ENCODE measurements at regions not wholly inside any gene's neighbourhood (a gene's known extent, or its start where the extent isn't known, plus 50 kb on each side); places are given as distances from the start of the nearest gene placed in this dataset.

- TF ChIP-seq FOXK2 (IDR thresholded peaks at IDR 0.05) (no peak), L3MBTL2 (conservative IDR thresholded peaks at IDR 0.05) (no peak), PKNOX1 (IDR thresholded peaks at IDR 0.05) (no peak), ARNT (IDR thresholded peaks at IDR 0.05) (no peak), SUZ12 (IDR thresholded peaks at IDR 0.05) (no peak), FOXA1 (IDR thresholded peaks at IDR 0.05) (no peak), BHLHE40 (IDR thresholded peaks at IDR 0.05; ENCODE audit: borderline replicate concordance) (no peak), CTBP1 (IDR thresholded peaks at IDR 0.05; ENCODE audit: borderline replicate concordance) (no peak), NFRKB (IDR thresholded peaks at IDR 0.05) (no peak), HDGF (IDR thresholded peaks at IDR 0.05; ENCODE audit: borderline replicate concordance) (no peak), TARDBP (IDR thresholded peaks at IDR 0.05) (no peak), ELF4 (IDR thresholded peaks at IDR 0.05) (no peak), ZNF384 (IDR thresholded peaks at IDR 0.05) (no peak), FOXM1 (IDR thresholded peaks at IDR 0.05; ENCODE audit: borderline replicate concordance) (no peak), SP1 (IDR thresholded peaks at IDR 0.05) (no peak), LEF1 (IDR thresholded peaks at IDR 0.05; ENCODE audit: borderline replicate concordance) (no peak)
- no peak for DNase-seq (ENCODE audit: extremely low spot score)
- ChIA-PET POLR2A (interaction anchor here (1.2 to 1.4 kb wide), 2 partner anchors 7 to 11 kb away, joined by 3 to 4 read pairs; no protein-coding TSS in a partner anchor), CTCF (no interaction called here)
Measured at GRCh38 chr14:73778736-73779135, 64.6 kb upstream of the PNMA1 start.

GRCh38 chr14:73777420-73777819 lies 63.2 kb upstream of the PNMA1 start:
- POLR2A ChIA-PET: interaction anchor here (1.2 to 1.8 kb wide), 3 partner anchors 9 to 18 kb away, joined by 4 to 6 read pairs (median 5); a partner anchor contains a TSS
- TF ChIP-seq ZNF384 (IDR thresholded peaks at IDR 0.05): no peak
- TF ChIP-seq ARNT (IDR thresholded peaks at IDR 0.05): no peak
- TF ChIP-seq SUZ12 (IDR thresholded peaks at IDR 0.05): no peak
- no peak for TF ChIP-seq ELF4 (IDR thresholded peaks at IDR 0.05)
- TF ChIP-seq SP1 (IDR thresholded peaks at IDR 0.05): no peak
- no peak for TF ChIP-seq BHLHE40 (IDR thresholded peaks at IDR 0.05; ENCODE audit: borderline replicate concordance)
- no peak for TF ChIP-seq HDGF (IDR thresholded peaks at IDR 0.05; ENCODE audit: borderline replicate concordance)
- TF ChIP-seq NFRKB (IDR thresholded peaks at IDR 0.05): no peak
- no peak for TF ChIP-seq FOXM1 (IDR thresholded peaks at IDR 0.05; ENCODE audit: borderline replicate concordance)
- TF ChIP-seq FOXK2 (IDR thresholded peaks at IDR 0.05): no peak
- no peak for TF ChIP-seq L3MBTL2 (conservative IDR thresholded peaks at IDR 0.05)
- TF ChIP-seq LEF1 (IDR thresholded peaks at IDR 0.05; ENCODE audit: borderline replicate concordance): no peak
- no peak for DNase-seq (ENCODE audit: extremely low spot score)
- CTCF ChIA-PET: interaction anchor here (1.1 to 2.6 kb wide), 3 partner anchors 8 to 19 kb away, joined by 3 to 10 read pairs (median 4); a partner anchor contains a TSS

GRCh38 chr14:73776194-73776537 lies 62.0 kb upstream of the PNMA1 start:
- DNase-seq (ENCODE audit: extremely low spot score): no peak
- CTCF ChIA-PET: interaction anchor here (1.6 to 2.6 kb wide), 2 partner anchors 9 to 17 kb away, joined by 6 to 10 read pairs; a partner anchor contains a TSS
- POLR2A ChIA-PET: interaction anchor here (1.6 kb wide), 1 partner anchor 10 kb away, joined by 6 read pairs; no protein-coding TSS in a partner anchor
- no peak for TF ChIP-seq NFRKB (IDR thresholded peaks at IDR 0.05)
- TF ChIP-seq L3MBTL2 (conservative IDR thresholded peaks at IDR 0.05): no peak
- TF ChIP-seq LEF1 (IDR thresholded peaks at IDR 0.05; ENCODE audit: borderline replicate concordance): no peak
- TF ChIP-seq FOXA1 (IDR thresholded peaks at IDR 0.05): no peak
- no peak for TF ChIP-seq SUZ12 (IDR thresholded peaks at IDR 0.05)
- no peak for TF ChIP-seq HDGF (IDR thresholded peaks at IDR 0.05; ENCODE audit: borderline replicate concordance)
- TF ChIP-seq SP1 (IDR thresholded peaks at IDR 0.05): no peak
- no peak for TF ChIP-seq ZNF384 (IDR thresholded peaks at IDR 0.05)
- no peak for TF ChIP-seq PKNOX1 (IDR thresholded peaks at IDR 0.05)
- TF ChIP-seq ARNT (IDR thresholded peaks at IDR 0.05): no peak
- TF ChIP-seq BHLHE40 (IDR thresholded peaks at IDR 0.05; ENCODE audit: borderline replicate concordance): no peak
- TF ChIP-seq CTBP1 (IDR thresholded peaks at IDR 0.05; ENCODE audit: borderline replicate concordance): no peak

GRCh38 chr14:73775339-73776193 lies 61.4 kb upstream of the PNMA1 start:
- ChIA-PET CTCF (interaction anchor here (1.6 to 2.6 kb wide), 2 partner anchors 10 to 16 kb away, joined by 6 to 10 read pairs; a partner anchor contains a TSS), POLR2A (interaction anchor here (1.6 kb wide), 1 partner anchor 10 kb away, joined by 6 read pairs; no protein-coding TSS in a partner anchor)
- no peak for TF ChIP-seq ELF4 (IDR thresholded peaks at IDR 0.05)
- TF ChIP-seq CTBP1 (IDR thresholded peaks at IDR 0.05; ENCODE audit: borderline replicate concordance): no peak
- TF ChIP-seq ARNT (IDR thresholded peaks at IDR 0.05): no peak
- TF ChIP-seq FOXA1 (IDR thresholded peaks at IDR 0.05): no peak
- no peak for TF ChIP-seq FOXK2 (IDR thresholded peaks at IDR 0.05)
- TF ChIP-seq L3MBTL2 (conservative IDR thresholded peaks at IDR 0.05): no peak
- TF ChIP-seq SP1 (IDR thresholded peaks at IDR 0.05): no peak
- DNase-seq (ENCODE audit: extremely low spot score): no peak

GRCh38 chr14:73774671-73775070 lies 60.5 kb upstream of the PNMA1 start:
- TF ChIP-seq SUZ12 (IDR thresholded peaks at IDR 0.05) (no peak), TARDBP (IDR thresholded peaks at IDR 0.05) (no peak)
- ChIA-PET POLR2A (interaction anchor here (0.6 kb wide), 1 partner anchor 15 kb away, joined by 3 read pairs; a partner anchor contains a TSS), CTCF (interaction anchor here (1.2 kb wide), 1 partner anchor 16 kb away, joined by 4 read pairs; no protein-coding TSS in a partner anchor)

GRCh38 chr14:73774241-73774570 lies 60.0 kb upstream of the PNMA1 start:
- no peak for TF ChIP-seq L3MBTL2 (conservative IDR thresholded peaks at IDR 0.05)
- TF ChIP-seq SUZ12 (IDR thresholded peaks at IDR 0.05): no peak
- TF ChIP-seq ARNT (IDR thresholded peaks at IDR 0.05): no peak
- no peak for TF ChIP-seq NFRKB (IDR thresholded peaks at IDR 0.05)
- TF ChIP-seq FOXM1 (IDR thresholded peaks at IDR 0.05; ENCODE audit: borderline replicate concordance): no peak
- no peak for TF ChIP-seq PKNOX1 (IDR thresholded peaks at IDR 0.05)
- no peak for TF ChIP-seq BHLHE40 (IDR thresholded peaks at IDR 0.05; ENCODE audit: borderline replicate concordance)
- TF ChIP-seq LEF1 (IDR thresholded peaks at IDR 0.05; ENCODE audit: borderline replicate concordance): no peak
- TF ChIP-seq ZNF384 (IDR thresholded peaks at IDR 0.05): no peak
- no peak for TF ChIP-seq HDGF (IDR thresholded peaks at IDR 0.05; ENCODE audit: borderline replicate concordance)
- no peak for TF ChIP-seq ELF4 (IDR thresholded peaks at IDR 0.05)
- DNase-seq (ENCODE audit: extremely low spot score): no peak
- CTCF ChIA-PET: interaction anchor here (0.6 to 1.2 kb wide), 2 partner anchors 16 to 61 kb away, joined by 4 read pairs; no protein-coding TSS in a partner anchor
- POLR2A ChIA-PET: interaction anchor here (0.6 kb wide), 1 partner anchor 14 kb away, joined by 3 read pairs; a partner anchor contains a TSS

More at GRCh38 chr14:73774671-73775070, 60.5 kb upstream of the PNMA1 start:
- DNase-seq (ENCODE audit: extremely low spot score): no peak
